ENCODE measurements at regions not wholly inside any gene's neighbourhood (a gene's known extent, or its start where the extent isn't known, plus 50 kb on each side); places are given as distances from the start of the nearest gene placed in this dataset.

DNA sequence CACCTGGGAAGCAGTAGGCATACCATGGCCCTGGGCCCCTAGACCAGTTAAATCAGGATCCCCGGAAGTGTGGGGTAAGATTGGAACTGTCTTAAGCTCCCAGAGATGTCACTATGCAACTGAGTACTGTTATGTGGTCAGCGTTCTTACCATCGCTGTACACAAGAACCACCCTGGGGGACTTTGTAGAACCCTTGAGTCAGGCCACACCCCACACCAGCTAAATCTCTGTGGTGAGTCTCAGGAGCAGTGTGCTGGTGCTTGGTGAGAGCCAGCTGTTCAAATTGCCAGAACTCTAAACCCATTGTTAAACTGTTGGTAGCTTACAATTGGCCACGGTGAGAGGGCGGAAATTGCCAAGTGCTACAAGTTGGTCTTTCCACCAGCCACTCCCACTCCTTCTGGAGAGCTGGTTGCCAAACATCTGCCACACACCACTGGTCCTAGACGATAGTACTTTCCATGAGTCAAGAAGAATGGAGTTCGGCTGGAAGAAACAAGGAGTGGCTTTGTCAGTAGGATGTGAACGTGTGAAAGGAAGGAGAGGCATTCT lies 80.5 kb upstream of the SYNDIG1 start:
- TF ChIP-seq, protein P1, sequence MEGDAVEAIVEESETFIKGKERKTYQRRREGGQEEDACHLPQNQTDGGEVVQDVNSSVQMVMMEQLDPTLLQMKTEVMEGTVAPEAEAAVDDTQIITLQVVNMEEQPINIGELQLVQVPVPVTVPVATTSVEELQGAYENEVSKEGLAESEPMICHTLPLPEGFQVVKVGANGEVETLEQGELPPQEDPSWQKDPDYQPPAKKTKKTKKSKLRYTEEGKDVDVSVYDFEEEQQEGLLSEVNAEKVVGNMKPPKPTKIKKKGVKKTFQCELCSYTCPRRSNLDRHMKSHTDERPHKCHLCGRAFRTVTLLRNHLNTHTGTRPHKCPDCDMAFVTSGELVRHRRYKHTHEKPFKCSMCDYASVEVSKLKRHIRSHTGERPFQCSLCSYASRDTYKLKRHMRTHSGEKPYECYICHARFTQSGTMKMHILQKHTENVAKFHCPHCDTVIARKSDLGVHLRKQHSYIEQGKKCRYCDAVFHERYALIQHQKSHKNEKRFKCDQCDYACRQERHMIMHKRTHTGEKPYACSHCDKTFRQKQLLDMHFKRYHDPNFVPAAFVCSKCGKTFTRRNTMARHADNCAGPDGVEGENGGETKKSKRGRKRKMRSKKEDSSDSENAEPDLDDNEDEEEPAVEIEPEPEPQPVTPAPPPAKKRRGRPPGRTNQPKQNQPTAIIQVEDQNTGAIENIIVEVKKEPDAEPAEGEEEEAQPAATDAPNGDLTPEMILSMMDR (IDR thresholded peaks at IDR 0.05) = no peak
- TF ChIP-seq EP300 (IDR thresholded peaks at IDR 0.05) = no peak
- TF ChIP-seq POLR2A (IDR thresholded peaks at IDR 0.05) = no peak
- TF ChIP-seq POLR2AphosphoS5 (IDR thresholded peaks at IDR 0.05) = no peak

Measured in sigmoid colon (tissue), 4 donors.